ENCODE measurements at regions not wholly inside any gene's neighbourhood (a gene's known extent, or its start where the extent isn't known, plus 50 kb on each side); places are given as distances from the start of the nearest gene placed in this dataset.

GRCh38 chr2:64399521-64399920 lies 54.4 kb upstream of the LGALSL start:
- no peak for DNase-seq

GRCh38 chr2:64400105-64400728 lies 53.7 kb upstream of the LGALSL start:
- DNase-seq = no peak

GRCh38 chr2:64400733-64401528 lies 53.0 kb upstream of the LGALSL start:
- DNase-seq = no peak

GRCh38 chr2:64401529-64401880 lies 52.5 kb upstream of the LGALSL start:
- no peak for DNase-seq

GRCh38 chr2:64402876-64403275 lies 51.1 kb upstream of the LGALSL start:
- DNase-seq = no peak

- DNase-seq = no peak
Measured at GRCh38 chr2:64403426-64403825, 50.5 kb upstream of the LGALSL start.

- peak; percentile 11 to 86 (median 64) for DNase-seq
Measured at GRCh38 chr2:64404002-64404731, 49.8 kb upstream of the LGALSL start.

Data from anterior cingulate cortex (tissue), 58 donors.